H1 (cell line): ENCODE measurements at regions not wholly inside any gene's neighbourhood (a gene's known extent, or its start where the extent isn't known, plus 50 kb on each side); places are given as distances from the start of the nearest gene placed in this dataset.
"Not testable (repeated sequence)": the region's sequence is repeated elsewhere in the genome, so short reads cannot be mapped to it uniquely, and the experiment has no call there.

Experiments used
- CTCF ChIA-PET: fragments of 300-600 bp; sonication (Branson Sonifier 250); formaldehyde crosslinking; loops from one replicate; lab custom pipeline; 2021; ENCODE audit not compliant: partially characterized antibody; lab: Charles Lee
- POLR2A ChIA-PET: fragments of 300-600 bp; sonication (Branson Sonifier 250); formaldehyde crosslinking; loops from one replicate; lab custom pipeline; 2021; ENCODE audit warnings: inconsistent platforms; ENCODE audit not compliant: partially characterized antibody; lab: Charles Lee
- DNase-seq, 2 experiments: peaks; one replicate each; pipeline versions ENCODE4 v3.0.0 to v3.0.0-alpha.2; 2010 to 2022; ENCODE audit warnings: low spot score in 2 of 2, low read depth in 1 of 2, mixed read lengths in 1 of 2
- FAIRE-seq: peaks from 2 replicates; lab custom pipeline; 2011; peaks lifted over from hg19 to GRCh38; lab: Jason Lieb, UNC
- H2AFZ ChIP-seq: 2 replicates; pipeline ENCODE4 v1.8.1; 2012; ENCODE audit warnings: low read length, inconsistent platforms
- H2AK5ac ChIP-seq: 2 replicates; pipeline ENCODE4 v1.6.1; 2013; ENCODE audit warnings: low read depth, low read length
- H2BK120ac ChIP-seq: replicated peaks from 2 replicates; pipeline ENCODE3; 2013; ENCODE audit warnings: low read depth, low read length, inconsistent platforms
- H2BK12ac ChIP-seq: 2 replicates; pipeline ENCODE4 v1.6.1; 2013; ENCODE audit warnings: low read depth, low read length
- H2BK15ac ChIP-seq: 2 replicates; pipeline ENCODE4 v1.6.1; 2013; ENCODE audit warnings: low read length
- H2BK20ac ChIP-seq: 2 replicates; pipeline ENCODE4 v1.6.1; 2013; ENCODE audit warnings: low read length
- H2BK5ac ChIP-seq: 2 replicates; pipeline ENCODE4 v1.6.1; 2013; ENCODE audit warnings: low read depth, low read length
- H3K14ac ChIP-seq: 2 replicates; pipeline ENCODE4 v1.6.1; 2013; ENCODE audit warnings: inconsistent platforms; ENCODE audit not compliant: insufficient read length
- H3K18ac ChIP-seq: 2 replicates; pipeline ENCODE4 v1.6.1; 2013; ENCODE audit warnings: low read length; ENCODE audit errors: extremely low read depth
- H3K23ac ChIP-seq: 2 replicates; pipeline ENCODE4 v1.6.1; 2013; ENCODE audit warnings: inconsistent platforms; ENCODE audit not compliant: insufficient read length
- H3K23me2 ChIP-seq: 2 replicates; pipeline ENCODE4 v1.6.1; 2013; ENCODE audit warnings: low read depth, low read length
- H3K27ac ChIP-seq: 2 replicates; pipeline ENCODE4 v1.6.1; 2011; ENCODE audit warnings: low read depth, low read length, inconsistent platforms
- H3K27me3 ChIP-seq, 4 experiments: replicated peaks in 1 of 4; 1 replicate in 1 of 4; 2 replicates in 3 of 4; pipeline versions ENCODE4 v1.6.1 to v1.8.1; 2011 to 2013; ENCODE audit warnings: low read length in 3 of 4, mild to moderate bottlenecking in 3 of 4, inconsistent platforms in 2 of 4, mixed read lengths in 2 of 4, moderate library complexity in 1 of 4; ENCODE audit not compliant: control insufficient read depth in 3 of 4, insufficient read depth in 3 of 4; ENCODE audit errors: extremely low read depth in 1 of 4
- H3K36me3 ChIP-seq, 4 experiments: 2 replicates each; pipeline versions ENCODE4 v1.6.1 to v1.8.1; 2011 to 2013; ENCODE audit warnings: mild to moderate bottlenecking in 4 of 4, low read length in 3 of 4, moderate library complexity in 2 of 4, control low read depth in 1 of 4, inconsistent platforms in 1 of 4; ENCODE audit not compliant: insufficient read depth in 4 of 4, control insufficient read depth in 2 of 4
- H3K4ac ChIP-seq: replicated peaks from 2 replicates; pipeline ENCODE3; 2013; ENCODE audit warnings: low read length, low read depth, mixed read lengths, inconsistent platforms; ENCODE audit not compliant: insufficient read length
- H3K4me1 ChIP-seq, 4 experiments: replicated peaks in 1 of 4; 1 replicate in 1 of 4; 2 replicates in 3 of 4; pipeline versions ENCODE4 v1.6.1 to v1.8.1; 2011 to 2013; ENCODE audit warnings: low read length in 3 of 4, inconsistent platforms in 2 of 4, mixed read lengths in 1 of 4; ENCODE audit not compliant: insufficient read depth in 4 of 4, control insufficient read depth in 3 of 4
- H3K4me2 ChIP-seq, 2 experiments: 2 replicates each; pipeline versions ENCODE4 v1.6.1 to v1.8.1; 2011 to 2013; ENCODE audit warnings: low read depth in 2 of 2, low read length in 2 of 2, control low read depth in 1 of 2, inconsistent platforms in 1 of 2, mild to moderate bottlenecking in 1 of 2; ENCODE audit not compliant: insufficient read depth in 1 of 2
- H3K4me3 ChIP-seq, 4 experiments: fragments of 200-600, 300-600 bp in 1 of 4; sonication (generic), shearing (Covaris generic), sonication (Bioruptor Twin) in 1 of 4; 2 replicates each; pipeline versions ENCODE4 v1.5.1 to v1.8.1; 2011 to 2016; ENCODE audit warnings: low read length in 4 of 4, low read depth in 3 of 4, control low read depth in 2 of 4, inconsistent platforms in 2 of 4, mild to moderate bottlenecking in 2 of 4, mixed read lengths in 1 of 4, moderate library complexity in 1 of 4; ENCODE audit not compliant: insufficient read depth in 2 of 4; ENCODE audit errors: extremely low read depth in 1 of 4
- H3K56ac ChIP-seq: replicated peaks from 2 replicates; pipeline ENCODE3; 2013; ENCODE audit warnings: low read depth, mild to moderate bottlenecking, mixed read lengths, low read length, inconsistent platforms; ENCODE audit not compliant: insufficient read length
- H3K79me1 ChIP-seq: 2 replicates; pipeline ENCODE4 v1.6.1; 2013; ENCODE audit warnings: low read depth, low read length, control low read depth
- H3K79me2 ChIP-seq, 2 experiments: 2 replicates each; pipeline versions ENCODE4 v1.6.1 to v1.8.1; 2012 to 2013; ENCODE audit warnings: low read length in 2 of 2, mild to moderate bottlenecking in 2 of 2, inconsistent platforms in 1 of 2; ENCODE audit not compliant: insufficient read depth in 2 of 2, control insufficient read depth in 1 of 2
- H3K9ac ChIP-seq, 4 experiments: replicated peaks in 1 of 4; 1 replicate in 1 of 4; 2 replicates in 3 of 4; pipeline versions ENCODE4 v1.6.1 to v1.8.1; 2011 to 2013; ENCODE audit warnings: low read depth in 3 of 4, low read length in 3 of 4, control low read depth in 2 of 4, mild to moderate bottlenecking in 2 of 4, moderate library complexity in 2 of 4, inconsistent platforms in 1 of 4; ENCODE audit errors: extremely low read depth in 1 of 4
- H3K9me3 ChIP-seq, 2 experiments: 2 replicates each; pipeline versions ENCODE4 v1.6.1 to v1.8.1; 2012 to 2013; ENCODE audit warnings: mild to moderate bottlenecking in 2 of 2, moderate library complexity in 2 of 2, control low read depth in 1 of 2, inconsistent platforms in 1 of 2, low read depth in 1 of 2, low read length in 1 of 2, mixed read lengths in 1 of 2; ENCODE audit not compliant: insufficient read depth in 2 of 2
- H4K20me1 ChIP-seq, 2 experiments: replicated peaks in 1 of 2; 2 replicates each; pipeline versions ENCODE3 to v1.8.1; 2011 to 2013; ENCODE audit warnings: inconsistent platforms in 2 of 2, low read length in 2 of 2, mild to moderate bottlenecking in 1 of 2; ENCODE audit not compliant: insufficient read depth in 2 of 2, control insufficient read depth in 1 of 2
- H4K5ac ChIP-seq: 2 replicates; pipeline ENCODE4 v1.6.1; 2013; ENCODE audit warnings: low read length, low read depth, mixed read lengths, inconsistent platforms; ENCODE audit not compliant: insufficient read length
- H4K8ac ChIP-seq: 2 replicates; pipeline ENCODE4 v1.8.0; 2013; ENCODE audit warnings: mild to moderate bottlenecking, moderate library complexity, low read length, inconsistent platforms; ENCODE audit not compliant: insufficient read depth; ENCODE audit errors: extremely low read depth
- H4K91ac ChIP-seq: replicated peaks from 2 replicates; pipeline ENCODE3; 2013; ENCODE audit warnings: low read length, mixed read lengths, inconsistent platforms; ENCODE audit not compliant: insufficient read length
- EZH2 ChIP-seq: fragments of 200-600 bp; sonication (generic); IDR thresholded peaks from 2 replicates; pipeline ENCODE4 v1.7.1; 2012; ENCODE audit warnings: low read depth, mild to moderate bottlenecking, moderate library complexity, low read length, inconsistent platforms; ENCODE audit not compliant: severe bottlenecking
- TBP ChIP-seq: IDR thresholded peaks from 2 replicates; pipeline ENCODE4 v1.6.1; 2011; ENCODE audit warnings: low read depth, low read length, improper control_type of control experiment
- WGBS, 2 experiments: shearing (Covaris generic) in 1 of 2; methylation state at CpG; one replicate each; pipeline versions ENCODE4 v1.1.6 to v1.1.7; 2013 to 2015; ENCODE audit warnings: low lambda C conversion rate in 2 of 2, mixed read lengths in 2 of 2, inconsistent platforms in 1 of 2, low coverage in 1 of 2, missing lambda C conversion rate in 1 of 2; ENCODE audit not compliant: insufficient replicate concordance in 2 of 2, insufficient coverage in 1 of 2, insufficient read length in 1 of 2; ENCODE audit errors: extremely low coverage in 1 of 2, missing lambda C conversion rate in 1 of 2; 5-methylcytosine and 5-hydroxymethylcytosine counted together

- no peak for TF ChIP-seq TBP
- TF ChIP-seq EZH2: no peak
These were observed 115.8 kb downstream of the NPIPB11 start (continued) for GRCh38 chr16:29290631-29291247.

GRCh38 chr16:29289516-29290239, 116.8 kb downstream of the NPIPB11 start:
- H3K23me2 ChIP-seq, H3K27me3 ChIP-seq, H3K14ac ChIP-seq, H3K56ac ChIP-seq, H4K5ac ChIP-seq, H2BK5ac ChIP-seq, H3K9me3 ChIP-seq, H2BK15ac ChIP-seq, FAIRE-seq, H4K20me1 ChIP-seq, H3K4ac ChIP-seq, H4K91ac ChIP-seq, H2AFZ ChIP-seq, CTCF ChIA-PET, H2BK120ac ChIP-seq, H3K79me1 ChIP-seq, H2BK20ac ChIP-seq, H3K36me3 ChIP-seq, H3K9ac ChIP-seq, H2BK12ac ChIP-seq, H3K23ac ChIP-seq, H3K4me3 ChIP-seq, H2AK5ac ChIP-seq, H3K4me2 ChIP-seq, H3K18ac ChIP-seq, H3K27ac ChIP-seq, H3K79me2 ChIP-seq: not testable (repeated sequence)
- peaks cover 0 to 18% (median under 1%) of the 10 kb centered on the region in 4 experiments; a peak in 5 of 7 replicates for H3K4me1 ChIP-seq
- DNase-seq: peak in 1 of 2 experiments; percentile 39
- whole genome bisulfite sequencing, 2 experiments: 88% methylated on average over 12 of the region's 13 CpGs; no CpG with 5 or more reads in 1 of the 2 experiments
- POLR2A ChIA-PET: interaction anchor here (0.7 kb wide), 1 partner anchor 13 kb away, joined by 3 read pairs; no protein-coding TSS in a partner anchor
- H4K8ac ChIP-seq: peak overlapping the region; percentile 25; the same call in 1 of the 2 replicates
